GM10248 (cell line): ENCODE measurements at regions not wholly inside any gene's neighbourhood (a gene's known extent, or its start where the extent isn't known, plus 50 kb on each side); places are given as distances from the start of the nearest gene placed in this dataset.

Experiments used
- CTCF ChIA-PET: fragments of 300-600 bp; sonication (Branson Sonifier 250); formaldehyde crosslinking; extraction: SDS; loops from one replicate; lab custom pipeline; 2021; ENCODE audit warnings: antibody characterized with exemption; lab: Yijun Ruan, JAX
- POLR2A ChIA-PET: fragments of 350-650 bp; sonication (Branson Sonifier 250); formaldehyde crosslinking; extraction: SDS; loops from one replicate; lab custom pipeline; 2020; ENCODE audit warnings: antibody characterized with exemption; lab: Yijun Ruan, JAX
- DNase-seq: peaks from one replicate; pipeline ENCODE4 v3.0.0; 2012; ENCODE audit errors: extremely low spot score
- CTCF ChIP-seq: IDR thresholded peaks from 2 replicates; pipeline ENCODE4 v1.5.1; 2012; ENCODE audit warnings: mild to moderate bottlenecking, low read depth; ENCODE audit errors: extremely low read depth, missing control alignments, control extremely low read depth

DNA sequence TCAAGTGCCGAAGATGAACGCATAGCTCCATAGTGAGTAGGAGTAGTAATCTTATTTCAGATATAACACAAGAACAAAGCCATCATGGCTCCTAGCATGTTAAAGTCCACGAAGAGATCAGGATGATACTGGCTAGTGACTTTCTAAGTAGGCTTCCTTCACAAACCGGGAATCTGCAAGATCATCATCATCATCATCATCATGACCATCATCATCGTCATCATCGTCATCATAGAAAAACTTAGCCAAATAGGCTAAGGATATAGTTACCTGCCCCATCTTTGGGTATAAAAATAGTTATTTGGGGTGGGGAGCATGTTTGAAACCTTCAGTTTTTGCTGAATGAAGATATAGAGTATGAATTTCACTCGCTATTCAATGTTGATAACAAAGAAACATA, 57.9 kb downstream of the PYDC2 start:
- ChIA-PET POLR2A (no interaction called here), CTCF (interaction anchor here (0.8 kb wide), 1 partner anchor 9 kb away, joined by 3 read pairs; no protein-coding TSS in a partner anchor)
- DNase-seq = no peak
- TF ChIP-seq CTCF = no peak

DNA sequence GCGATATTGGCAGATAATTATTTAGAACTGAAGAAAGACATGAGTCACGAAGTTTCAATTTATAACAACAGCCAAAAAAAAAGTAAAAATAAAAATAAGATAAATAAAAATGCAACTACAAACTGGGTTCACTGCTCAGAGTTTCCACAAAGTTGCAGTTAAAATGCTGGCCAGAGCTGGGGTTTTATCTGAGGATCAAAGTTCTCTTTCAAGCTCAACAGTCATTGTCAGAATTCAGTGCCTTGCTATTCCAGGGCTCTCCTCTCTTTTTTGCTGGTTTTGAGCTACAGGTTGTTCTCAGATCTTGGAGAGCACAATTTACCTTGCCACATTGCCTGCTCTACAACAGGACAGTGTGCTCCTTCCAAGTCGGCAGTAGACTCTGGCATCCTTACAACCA, 60.1 kb downstream of the PYDC2 start:
- ChIA-PET CTCF (no interaction called here), POLR2A (no interaction called here)
- no peak for DNase-seq
- no peak for TF ChIP-seq CTCF

GRCh38 chr3:191523148-191523547, 62.2 kb downstream of the PYDC2 start:
- ChIA-PET CTCF (interaction anchor here (1.1 kb wide), 1 partner anchor 15 kb away, joined by 4 read pairs; no protein-coding TSS in a partner anchor), POLR2A (no interaction called here)

GRCh38 chr3:191528589-191528988, 67.6 kb downstream of the PYDC2 start:
- ChIA-PET POLR2A (no interaction called here), CTCF (no interaction called here)
- TF ChIP-seq CTCF = no peak
- DNase-seq = no peak

More at GRCh38 chr3:191523148-191523547, 62.2 kb downstream of the PYDC2 start:
- TF ChIP-seq CTCF = no peak
- no peak for DNase-seq

DNA sequence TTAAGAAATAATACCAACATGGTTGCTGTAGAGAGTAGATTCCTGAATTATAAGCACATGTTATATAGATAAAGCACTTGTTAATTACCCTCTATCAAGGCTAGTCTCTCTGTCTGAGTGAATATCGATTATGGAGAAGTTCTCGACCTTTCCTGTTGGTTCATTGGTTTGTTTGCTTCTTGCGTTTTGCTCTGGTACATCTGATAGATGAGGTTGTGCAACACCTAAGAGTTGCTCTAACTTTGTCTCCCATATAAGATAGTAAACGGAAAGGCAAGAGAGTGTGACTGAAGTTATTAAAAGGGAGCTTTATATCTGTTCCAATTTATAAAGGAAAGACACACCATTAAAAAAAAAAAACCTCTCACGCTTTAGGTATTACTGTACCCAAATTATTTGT, 69.0 kb downstream of the PYDC2 start:
- ChIA-PET CTCF (no interaction called here), POLR2A (no interaction called here)
- TF ChIP-seq CTCF = no peak

GRCh38 chr3:191531434-191531972, 70.5 kb downstream of the PYDC2 start:
- no peak for TF ChIP-seq CTCF
- ChIA-PET CTCF (interaction anchor here (1.1 kb wide), 1 partner anchor 9 kb away, joined by 3 read pairs; no protein-coding TSS in a partner anchor), POLR2A (no interaction called here)
- DNase-seq = no peak

More for the DNA sequence above, 69.0 kb downstream of the PYDC2 start:
- no peak for DNase-seq
